DOHH2 (cell line): ENCODE measurements at regions not wholly inside any gene's neighbourhood (a gene's known extent, or its start where the extent isn't known, plus 50 kb on each side); places are given as distances from the start of the nearest gene placed in this dataset.

Experiments used
- H3F3A ChIP-seq: fragments of 200-600 bp; sonication (generic), shearing (Covaris generic); 2 replicates; pipeline ENCODE4 v1.6.0; 2016; ENCODE audit warnings: antibody characterized with exemption, mild to moderate bottlenecking; ENCODE audit not compliant: control insufficient read depth, insufficient read depth
- H3K27ac ChIP-seq: fragments of 200-600 bp; sonication (generic); 2 replicates; pipeline ENCODE4 v1.5.1; 2014; ENCODE audit warnings: low read depth, mild to moderate bottlenecking, low read length, moderate library complexity
- H3K27me3 ChIP-seq: fragments of 200-600 bp; sonication (generic); 2 replicates; pipeline ENCODE4 v1.6.1; 2014; ENCODE audit warnings: mild to moderate bottlenecking, low read length, mixed read lengths; ENCODE audit not compliant: control insufficient read depth
- H3K36me3 ChIP-seq: fragments of 200-600 bp; sonication (generic); 2 replicates; pipeline ENCODE4 v1.6.1; 2014; ENCODE audit warnings: mild to moderate bottlenecking, low read length, moderate library complexity, mixed read lengths; ENCODE audit not compliant: control insufficient read depth
- H3K4me1 ChIP-seq: fragments of 200-600 bp; sonication (generic); 2 replicates; pipeline ENCODE4 v1.6.1; 2014; ENCODE audit warnings: mild to moderate bottlenecking, low read length, mixed read lengths; ENCODE audit not compliant: control insufficient read depth
- H3K4me2 ChIP-seq: fragments of 200-600 bp; sonication (generic); 2 replicates; pipeline ENCODE4 v1.6.0; 2014; ENCODE audit warnings: mild to moderate bottlenecking, low read length, moderate library complexity
- H3K4me3 ChIP-seq: fragments of 200-600 bp; sonication (generic); 2 replicates; pipeline ENCODE4 v1.5.1; 2014; ENCODE audit warnings: mild to moderate bottlenecking, low read length, mixed read lengths
- H3K79me2 ChIP-seq: fragments of 200-600 bp; sonication (generic); 2 replicates; pipeline ENCODE4 v1.6.1; 2014; ENCODE audit warnings: mild to moderate bottlenecking, low read length, mixed read lengths; ENCODE audit not compliant: control insufficient read depth
- H3K9me2 ChIP-seq: fragments of 200-600 bp; sonication (generic); replicated peaks from 2 replicates; pipeline ENCODE4 v1.6.1; 2014; ENCODE audit warnings: mild to moderate bottlenecking, low read length, mixed read lengths; ENCODE audit not compliant: control insufficient read depth
- H3K9me3 ChIP-seq: fragments of 200-600 bp; sonication (generic); 2 replicates; pipeline ENCODE4 v1.6.1; 2014; ENCODE audit warnings: antibody characterized with exemption, low read length, mixed read lengths; ENCODE audit not compliant: control insufficient read depth, insufficient read depth
- H4K20me1 ChIP-seq: fragments of 200-600 bp; sonication (generic); 2 replicates; pipeline ENCODE4 v1.6.0; 2014; ENCODE audit warnings: low read depth, mild to moderate bottlenecking, antibody characterized with exemption, low read length, moderate library complexity; ENCODE audit not compliant: control insufficient read depth, insufficient read depth
- EZH2phosphoT487 ChIP-seq: fragments of 200-600 bp; sonication (generic); IDR thresholded peaks from 2 replicates; pipeline ENCODE4 v1.6.1; 2017; ENCODE audit warnings: borderline replicate concordance, mild to moderate bottlenecking, antibody characterized with exemption, low read length, moderate library complexity, mixed read lengths
- TF ChIP-seq, protein P1 (sequence below): fragments of 200-600 bp; sonication (generic); IDR thresholded peaks from one replicate; pipeline ENCODE4 v1.5.1; 2014; ENCODE audit warnings: antibody characterized with exemption, mild to moderate bottlenecking, low read depth, low read length; ENCODE audit not compliant: poor library complexity, severe bottlenecking

DNA sequence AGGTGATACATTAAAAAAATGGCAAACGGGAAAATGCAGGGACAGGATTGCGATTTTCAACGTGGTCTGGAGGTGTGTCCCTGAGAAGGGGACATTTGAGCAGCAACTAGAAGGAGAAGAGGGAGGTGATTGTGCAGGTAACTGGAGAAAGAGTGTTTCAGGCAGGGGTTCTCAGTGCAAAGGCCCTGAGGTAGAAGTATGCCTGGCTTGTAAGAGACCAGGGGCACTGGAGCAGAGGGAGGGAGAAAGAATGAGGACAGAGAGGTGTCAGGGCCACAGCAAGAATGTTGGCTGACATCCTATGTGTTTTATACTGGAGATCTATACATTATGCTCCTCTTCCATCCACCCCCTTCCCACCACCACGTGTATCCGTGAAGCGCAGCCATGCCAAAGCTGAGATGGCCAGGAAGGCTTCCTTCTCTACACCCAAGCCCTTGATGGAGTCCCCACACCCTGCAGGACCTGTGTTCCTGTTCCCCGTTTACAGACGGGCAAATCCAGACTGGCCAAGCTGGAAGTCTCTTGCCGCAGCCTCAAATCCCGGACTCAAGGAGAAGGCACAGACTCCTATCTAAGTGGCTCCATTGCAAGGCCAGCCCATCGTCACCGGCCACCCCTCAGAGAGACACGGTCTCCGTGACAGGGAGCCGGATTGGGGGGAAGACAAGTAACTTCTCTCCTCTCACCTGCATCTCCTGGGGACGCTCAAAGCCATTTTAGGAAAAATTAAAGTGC is 416.1 kb downstream of the MN1 start:
- Histone ChIP-seq H3K9me2 (no peaks in the 10 kb centered on the region), H3K9me3 (no peaks in the 10 kb centered on the region), H4K20me1 (no peaks in the 10 kb centered on the region), H3K27me3 (no peaks in the 10 kb centered on the region; the same call in 1 of the 2 replicates), H3K4me2 (no peak overlapping the region), H3K79me2 (no peaks in the 10 kb centered on the region), H3K4me1 (peaks cover 25% of the 10 kb centered on the region), H3F3A (no peaks in the 10 kb centered on the region), H3K27ac (no peak overlapping the region), H3K36me3 (no peaks in the 10 kb centered on the region), H3K4me3 (no peak overlapping the region)
- TF ChIP-seq, protein P1, sequence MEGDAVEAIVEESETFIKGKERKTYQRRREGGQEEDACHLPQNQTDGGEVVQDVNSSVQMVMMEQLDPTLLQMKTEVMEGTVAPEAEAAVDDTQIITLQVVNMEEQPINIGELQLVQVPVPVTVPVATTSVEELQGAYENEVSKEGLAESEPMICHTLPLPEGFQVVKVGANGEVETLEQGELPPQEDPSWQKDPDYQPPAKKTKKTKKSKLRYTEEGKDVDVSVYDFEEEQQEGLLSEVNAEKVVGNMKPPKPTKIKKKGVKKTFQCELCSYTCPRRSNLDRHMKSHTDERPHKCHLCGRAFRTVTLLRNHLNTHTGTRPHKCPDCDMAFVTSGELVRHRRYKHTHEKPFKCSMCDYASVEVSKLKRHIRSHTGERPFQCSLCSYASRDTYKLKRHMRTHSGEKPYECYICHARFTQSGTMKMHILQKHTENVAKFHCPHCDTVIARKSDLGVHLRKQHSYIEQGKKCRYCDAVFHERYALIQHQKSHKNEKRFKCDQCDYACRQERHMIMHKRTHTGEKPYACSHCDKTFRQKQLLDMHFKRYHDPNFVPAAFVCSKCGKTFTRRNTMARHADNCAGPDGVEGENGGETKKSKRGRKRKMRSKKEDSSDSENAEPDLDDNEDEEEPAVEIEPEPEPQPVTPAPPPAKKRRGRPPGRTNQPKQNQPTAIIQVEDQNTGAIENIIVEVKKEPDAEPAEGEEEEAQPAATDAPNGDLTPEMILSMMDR, result no peak
- TF ChIP-seq EZH2phosphoT487, result no peak

DNA sequence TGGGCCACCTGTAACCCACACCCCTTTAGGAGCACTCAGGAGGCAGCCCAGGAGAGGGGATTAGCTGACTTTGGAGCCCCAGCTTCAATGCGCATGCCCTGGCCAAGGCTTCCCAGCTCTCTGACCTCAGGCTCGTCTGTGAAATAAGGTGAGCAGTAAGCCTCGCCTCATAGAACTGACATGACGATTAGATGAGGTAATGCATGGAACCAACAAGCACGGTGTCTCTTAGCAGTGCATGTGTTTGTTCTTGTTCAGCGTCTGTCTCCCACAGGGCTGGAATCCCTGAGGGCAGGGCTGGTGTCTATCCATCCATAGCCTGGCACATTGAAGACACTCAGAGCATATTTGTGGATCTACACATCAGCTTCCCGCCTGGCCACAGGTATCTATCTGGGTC is 415.4 kb downstream of the MN1 start:
- no peaks in the 10 kb centered on the region for H3F3A ChIP-seq
- no peak overlapping the region for H3K4me2 ChIP-seq
- TF ChIP-seq EZH2phosphoT487, result no peak
- TF ChIP-seq, protein P1, result no peak
- no peaks in the 10 kb centered on the region; the same call in 1 of the 2 replicates for H3K27me3 ChIP-seq
- H4K20me1 ChIP-seq, result no peaks in the 10 kb centered on the region
- no peak overlapping the region for H3K27ac ChIP-seq
- no peaks in the 10 kb centered on the region for H3K9me3 ChIP-seq
- H3K36me3 ChIP-seq, result no peaks in the 10 kb centered on the region
- H3K9me2 ChIP-seq, result no peaks in the 10 kb centered on the region
- H3K4me3 ChIP-seq, result no peak overlapping the region
- H3K4me1 ChIP-seq, result peaks cover 17% of the 10 kb centered on the region
- H3K79me2 ChIP-seq, result no peaks in the 10 kb centered on the region

DNA sequence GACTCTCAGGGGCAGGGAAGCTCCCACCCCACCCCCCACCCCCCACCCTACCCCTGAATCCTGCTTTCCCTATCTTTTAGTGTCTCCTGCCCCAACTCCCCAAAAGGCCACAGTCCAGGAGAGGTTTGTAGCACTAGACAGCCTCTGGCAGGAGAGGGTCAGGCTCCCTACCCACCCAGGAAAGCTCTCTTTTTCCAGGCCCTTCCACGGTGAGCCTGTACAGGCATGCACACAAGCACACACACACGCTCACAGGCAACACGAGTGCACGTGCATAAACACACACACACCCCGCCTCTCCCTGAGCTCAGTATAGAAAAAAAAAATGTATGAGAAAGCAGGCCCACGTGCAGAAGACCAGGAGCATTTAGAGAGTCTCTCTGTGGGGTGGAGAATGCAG is 414.0 kb downstream of the MN1 start:
- Histone ChIP-seq H3K27me3 (no peaks in the 10 kb centered on the region; the same call in 1 of the 2 replicates), H3K36me3 (no peaks in the 10 kb centered on the region), H3K79me2 (no peaks in the 10 kb centered on the region), H4K20me1 (no peaks in the 10 kb centered on the region), H3K9me2 (no peaks in the 10 kb centered on the region), H3K27ac (no peak overlapping the region), H3K4me2 (no peak overlapping the region), H3K4me1 (peaks cover 4% of the 10 kb centered on the region; the same call in 1 of the 2 replicates), H3F3A (no peaks in the 10 kb centered on the region), H3K4me3 (no peak overlapping the region), H3K9me3 (no peaks in the 10 kb centered on the region)
- TF ChIP-seq, protein P1, result no peak
- no peak for TF ChIP-seq EZH2phosphoT487
